DMS79 (cell line): ENCODE measurements at regions not wholly inside any gene's neighbourhood (a gene's known extent, or its start where the extent isn't known, plus 50 kb on each side); places are given as distances from the start of the nearest gene placed in this dataset.
"Not testable (repeated sequence)": the region's sequence is repeated elsewhere in the genome, so short reads cannot be mapped to it uniquely, and the experiment has no call there.

Source experiments
- DNase-seq: peaks from one replicate; lab custom pipeline; 2025; lab: John Stamatoyannopoulos, UW

DNA sequence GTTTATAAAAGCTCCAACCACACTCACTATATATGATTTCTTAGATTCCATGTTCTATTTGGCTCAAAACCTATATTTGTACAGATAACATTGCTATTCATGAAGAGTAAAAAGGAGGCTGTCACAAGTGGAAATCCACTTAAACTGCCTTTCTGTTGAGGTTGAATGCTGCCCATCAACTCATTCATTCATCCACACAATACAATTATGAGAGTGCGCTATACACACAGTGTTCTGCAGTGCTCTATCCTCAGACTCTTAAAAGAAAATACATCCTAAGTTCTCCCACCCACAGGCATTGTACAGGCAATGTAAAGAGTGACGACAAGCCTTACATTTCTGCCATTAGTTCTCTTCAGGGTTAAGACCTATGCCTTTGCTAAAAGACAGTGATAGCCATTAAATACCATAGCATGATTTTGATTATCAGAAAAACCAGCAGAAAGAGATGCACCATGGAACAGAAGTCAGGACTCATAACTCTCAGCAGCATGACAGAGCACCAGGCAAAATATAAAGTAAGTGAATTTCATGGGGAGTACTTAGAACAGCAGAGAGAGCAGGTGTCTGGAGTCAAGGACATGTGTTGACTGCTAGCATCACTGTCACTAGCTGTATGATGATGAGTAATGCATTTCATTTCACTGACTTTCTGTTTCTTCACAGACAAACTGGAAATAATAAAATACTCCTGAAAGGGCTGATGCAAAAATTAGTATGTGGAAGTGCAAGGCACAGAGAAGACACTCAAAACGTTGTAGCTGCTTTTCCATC is 218.0 kb downstream of the RBM26 start:
- DNase-seq: no peak

DNA sequence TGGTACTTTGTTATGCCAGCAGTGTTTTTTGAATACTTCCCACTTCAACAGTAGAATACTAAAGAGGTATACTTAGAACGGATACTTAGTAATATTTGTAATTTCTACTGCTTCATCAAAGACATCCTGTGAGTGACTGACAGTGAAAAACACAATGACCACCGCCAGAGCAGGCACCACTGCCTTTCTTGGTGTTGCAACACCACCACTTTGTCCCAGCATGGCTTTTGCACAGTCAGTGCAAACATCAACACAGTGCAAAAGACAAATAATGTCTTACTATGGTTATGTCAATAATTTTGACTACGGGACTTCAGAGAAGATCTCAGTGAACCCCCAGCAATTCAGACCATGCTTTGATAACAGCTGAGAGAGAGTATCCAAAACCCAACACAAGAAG is 220.5 kb downstream of the RBM26 start:
- DNase-seq: no peak

- DNase-seq: no peak
These were observed 222.8 kb downstream of the RBM26 start for GRCh38 chr13:79183231-79183630.

DNA sequence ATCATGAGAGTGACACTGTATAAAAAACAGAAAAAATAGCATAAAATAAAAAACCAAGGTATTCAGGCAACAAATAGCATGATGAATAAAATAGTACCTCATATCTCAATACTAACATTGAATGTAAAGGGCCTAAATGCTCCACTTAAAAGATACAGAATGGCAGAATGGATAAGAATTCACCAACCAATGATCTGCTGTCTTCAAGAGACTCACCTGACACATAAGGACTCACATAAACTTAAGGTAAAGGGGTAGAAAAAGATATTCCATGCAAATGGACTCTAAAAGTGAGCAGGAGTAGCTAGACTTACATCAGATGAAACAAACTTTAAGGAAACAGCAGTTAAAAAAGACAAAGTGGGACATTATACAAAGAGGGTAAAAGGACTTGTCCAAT is 232.4 kb downstream of the RBM26 start:
- DNase-seq: not testable (repeated sequence)

DNA sequence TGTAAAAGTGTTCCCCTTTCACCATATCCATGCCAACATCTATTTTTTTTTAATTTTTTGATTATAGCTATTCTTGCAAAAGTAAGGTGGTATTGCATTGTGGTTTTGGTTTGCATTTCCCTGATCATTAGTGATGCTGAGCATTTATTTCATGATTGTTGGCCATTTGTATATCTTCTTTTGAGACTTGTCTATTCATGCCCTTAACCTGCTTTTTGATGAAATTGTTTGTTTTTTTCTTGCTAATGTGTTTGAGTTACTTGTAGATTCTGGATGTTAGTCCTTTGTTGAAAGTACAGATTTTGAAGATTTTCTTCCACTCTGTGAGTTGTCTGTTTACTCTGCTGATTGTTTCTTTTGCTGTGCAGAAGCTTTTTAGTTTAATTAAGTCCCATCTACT is 233.1 kb downstream of the RBM26 start:
- not testable (repeated sequence) for DNase-seq

DNA sequence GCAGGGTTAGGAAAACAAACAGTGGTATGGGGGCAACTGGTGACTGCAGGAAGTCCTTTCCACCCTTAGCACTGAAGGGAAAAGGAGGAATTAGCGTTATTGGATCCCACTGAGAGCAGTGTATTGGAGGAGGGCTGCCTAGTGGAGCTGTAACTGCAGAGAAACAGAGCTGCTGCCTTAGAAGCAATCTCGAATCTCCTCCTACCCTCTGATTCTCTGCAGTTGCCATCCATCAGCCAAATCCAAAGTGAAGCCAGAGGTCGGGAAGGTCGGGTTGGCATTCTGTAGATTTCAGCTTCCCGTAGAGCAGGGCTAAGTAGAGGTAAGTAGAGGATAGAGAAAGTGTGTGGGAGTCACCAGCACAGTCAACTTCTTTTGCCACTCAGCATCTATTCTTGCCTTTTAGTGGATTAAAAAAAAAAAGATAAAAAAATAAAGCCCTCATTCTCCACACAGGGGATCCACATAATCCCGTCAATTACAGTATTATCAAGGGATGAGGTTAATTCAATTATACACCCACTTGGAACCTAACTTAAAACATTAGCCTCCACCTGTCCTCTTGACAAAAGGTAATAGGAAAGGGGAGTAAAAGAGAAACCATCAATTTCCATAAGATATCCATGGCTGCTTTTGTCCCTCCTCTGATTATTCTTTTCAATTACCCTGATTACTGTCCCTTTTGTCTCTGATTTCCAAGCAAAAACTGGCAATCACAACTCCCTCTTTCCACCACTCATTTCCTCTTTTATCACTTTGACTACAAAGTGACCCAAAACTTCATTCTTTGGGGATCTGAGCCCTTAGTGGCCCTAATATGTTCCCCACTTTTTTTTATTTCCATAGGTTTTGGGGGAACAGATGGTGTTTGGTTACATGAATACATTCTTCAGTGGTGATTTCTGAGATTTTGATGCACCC is 234.7 kb downstream of the RBM26 start:
- no peak for DNase-seq

- no peak for DNase-seq
These were observed 245.2 kb downstream of the RBM26 start for GRCh38 chr13:79160818-79161217.

DNA sequence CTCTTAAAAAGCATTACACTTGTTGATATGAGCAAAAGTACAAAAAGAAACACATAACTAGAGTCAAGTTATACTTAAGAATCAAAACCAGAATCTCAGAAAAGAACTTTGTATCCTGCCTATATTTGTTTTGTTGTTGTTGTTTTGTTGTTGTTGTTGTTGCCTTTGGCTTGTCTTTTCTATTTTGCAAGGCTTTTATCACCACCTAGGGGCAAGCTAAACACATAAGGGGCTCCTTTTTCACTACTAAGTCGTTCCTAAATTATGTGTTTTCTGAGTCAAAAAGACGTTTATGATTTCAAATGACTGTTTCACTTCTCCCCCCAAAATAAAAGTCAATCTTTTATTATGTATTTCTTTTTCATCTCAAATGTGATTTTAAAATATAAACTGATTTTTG is 250.2 kb downstream of the RBM26 start:
- no peak for DNase-seq

DNA sequence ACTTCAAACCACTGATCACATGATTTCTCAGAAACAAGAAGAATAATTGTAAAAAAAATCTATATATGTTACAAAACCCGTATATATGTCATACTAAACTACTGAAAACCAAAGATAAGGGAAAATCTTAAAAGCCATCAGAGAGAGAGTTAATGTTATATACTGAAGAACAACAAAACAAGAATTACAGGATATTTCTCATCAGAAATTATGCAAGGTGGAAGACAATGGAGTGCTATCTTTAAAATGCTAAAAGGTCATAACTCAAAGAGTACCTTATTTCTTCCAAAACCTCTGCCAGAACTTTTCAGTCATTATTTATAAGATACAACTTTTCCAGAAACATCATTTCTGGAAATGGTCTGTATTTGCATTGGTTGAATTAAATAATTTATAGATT is 256.8 kb downstream of the RBM26 start:
- no peak for DNase-seq

- no peak for DNase-seq
These were observed 265.0 kb downstream of the RBM26 start for GRCh38 chr13:79141082-79141481.

- DNase-seq: no peak
These were observed 277.9 kb downstream of the RBM26 start for GRCh38 chr13:79128158-79128557.

GRCh38 chr13:79126706-79127105 is 279.3 kb downstream of the RBM26 start:
- no peak for DNase-seq

- no peak for DNase-seq
These were observed 281.9 kb downstream of the RBM26 start for GRCh38 chr13:79124183-79124582.

DNA sequence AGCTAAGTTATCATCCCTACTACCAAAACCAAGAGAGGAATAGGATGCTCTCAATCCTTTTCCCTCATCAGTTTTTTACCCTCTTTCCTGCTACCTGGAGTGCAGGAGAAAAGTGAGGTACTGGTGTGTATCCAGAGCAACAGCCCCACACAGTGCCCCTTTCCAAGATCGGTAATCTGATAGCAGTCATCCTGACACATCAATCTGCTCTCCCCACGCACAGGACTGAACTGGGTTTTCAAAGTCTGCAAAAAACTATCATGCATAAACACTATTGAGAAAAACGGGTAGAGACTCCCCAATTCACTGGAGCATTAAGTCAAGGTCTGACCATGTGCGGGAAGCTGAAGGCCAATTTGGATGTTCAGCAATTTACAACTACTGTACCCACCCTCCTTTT is 284.8 kb downstream of the RBM26 start:
- no peak for DNase-seq

DNA sequence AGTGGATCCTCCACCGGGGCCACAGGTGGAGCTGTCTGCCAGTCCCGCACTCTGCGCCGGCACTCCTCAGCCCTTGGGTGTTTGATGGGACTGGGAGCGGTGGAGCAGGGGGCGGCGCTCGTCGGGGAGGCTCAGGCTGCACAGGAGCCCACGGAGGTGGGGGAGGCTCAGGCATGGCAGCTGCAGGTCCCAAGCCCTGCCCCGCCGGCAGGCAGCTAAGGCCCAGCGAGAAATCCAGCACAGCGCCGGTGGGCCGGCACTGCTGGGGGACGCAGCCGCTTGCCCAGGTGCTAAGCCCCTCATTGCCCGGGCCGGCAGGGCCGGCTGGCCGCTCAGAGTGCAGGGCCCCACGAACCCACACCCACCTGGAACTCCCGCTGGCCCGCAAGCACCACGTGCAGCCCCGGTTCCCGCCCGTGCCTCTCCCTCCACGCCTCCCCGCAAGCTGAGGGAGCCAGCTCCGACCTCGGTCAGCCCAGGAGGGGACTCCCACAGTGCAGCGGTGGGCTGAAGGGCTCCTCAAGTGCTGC is 286.4 kb downstream of the RBM26 start:
- no peak for DNase-seq

DNA sequence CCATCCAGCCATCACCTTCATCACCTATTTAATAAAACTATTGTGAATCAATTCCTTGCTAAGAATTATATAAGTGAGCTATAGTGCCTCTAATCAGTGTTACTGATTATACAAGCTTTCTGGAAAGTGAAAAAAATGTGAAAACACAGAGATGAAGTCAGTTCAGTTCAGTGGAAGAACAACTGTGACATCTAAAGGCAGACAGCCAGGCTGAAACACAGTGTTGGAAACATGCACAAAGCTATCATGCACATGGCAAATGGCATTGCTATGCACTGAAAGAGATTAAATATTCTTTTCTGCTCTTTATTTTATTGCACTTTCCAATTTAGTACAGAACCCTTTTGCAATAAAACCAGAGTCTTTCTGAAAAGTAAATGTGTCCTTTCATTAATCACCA is 294.0 kb downstream of the RBM26 start:
- DNase-seq: no peak

DNA sequence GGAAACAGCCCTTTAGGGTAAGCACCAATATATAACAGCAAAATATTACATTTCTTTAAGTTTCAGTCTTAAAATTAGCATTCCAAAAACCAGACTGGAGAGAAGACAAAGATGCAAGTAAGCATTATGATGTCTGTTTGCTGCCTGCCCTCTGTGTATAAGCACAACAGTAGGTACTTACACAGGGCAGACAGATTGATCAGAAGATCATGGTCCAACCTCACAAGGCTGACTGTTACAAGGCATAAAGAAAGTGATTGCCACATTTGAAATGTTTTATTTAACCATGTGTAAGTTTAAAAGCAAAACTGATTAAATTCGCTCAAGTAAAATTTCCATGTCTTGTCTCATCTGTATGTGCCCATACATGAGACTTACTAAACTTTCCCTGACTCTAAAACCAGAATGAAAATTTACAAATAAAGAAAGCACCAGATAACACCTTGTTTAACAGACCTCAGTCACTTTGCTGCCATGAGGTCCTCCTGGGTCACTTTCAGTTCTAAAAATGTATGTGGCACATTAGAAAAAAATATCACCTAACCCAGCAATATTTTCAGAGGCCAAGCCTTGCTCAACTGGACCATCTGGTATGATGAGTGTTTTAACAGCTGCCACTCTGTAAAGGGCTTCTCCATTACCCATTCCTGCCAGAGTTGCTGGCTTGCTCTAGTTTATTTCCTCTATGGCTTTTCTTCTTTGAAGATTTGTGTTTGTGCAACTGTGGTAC is 297.0 kb downstream of the RBM26 start:
- DNase-seq: no peak

- DNase-seq: no peak
These were observed 307.5 kb downstream of the RBM26 start for GRCh38 chr13:79098596-79098995.

- no peak for DNase-seq
These were observed 308.9 kb downstream of the RBM26 start for GRCh38 chr13:79097201-79097600.

DNA sequence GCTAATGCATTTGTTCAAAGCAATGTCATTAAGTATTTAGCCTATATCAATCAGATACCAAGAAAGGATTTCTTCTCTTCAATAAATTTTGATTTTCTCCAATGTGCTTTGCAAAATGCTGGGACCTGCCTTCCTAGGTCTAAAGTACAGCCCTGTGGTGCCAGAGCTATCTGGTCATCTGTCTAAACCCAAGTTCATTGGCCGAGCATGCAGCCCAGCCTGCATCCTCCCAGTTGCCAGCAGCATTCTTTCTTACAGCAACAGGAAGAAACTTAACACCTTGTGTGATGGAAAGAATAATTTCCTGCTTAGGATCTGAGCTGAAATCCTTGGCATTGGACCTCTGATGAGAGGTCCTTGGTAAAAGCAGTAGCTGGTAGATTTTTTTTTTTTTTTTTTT is 310.0 kb downstream of the RBM26 start:
- DNase-seq: no peak

- no peak for DNase-seq
These were observed 315.4 kb downstream of the RBM26 start for GRCh38 chr13:79090552-79091124.
